PC-9 (cell line): ENCODE measurements at regions not wholly inside any gene's neighbourhood (a gene's known extent, or its start where the extent isn't known, plus 50 kb on each side); places are given as distances from the start of the nearest gene placed in this dataset.
A peak's percentile ranks its signal among the peaks of the same experiment; 100 is the strongest.

Experiments
- BruUV-seq: library from RNA; stranded (reverse); fragments of 400-500 nt; replicated peaks from 2 replicates; lab custom pipeline; 2021; lab: Mats Ljungman, UMichigan
- CTCF ChIA-PET: fragments of 300-600 bp; sonication (Branson Sonifier 250); formaldehyde crosslinking; loops from one replicate; lab custom pipeline; 2022; ENCODE audit warnings: antibody characterized with exemption; lab: Charles Lee
- POLR2A ChIA-PET: fragments of 300-600 bp; sonication (Branson Sonifier 250); formaldehyde crosslinking; loops from one replicate; lab custom pipeline; 2022; ENCODE audit warnings: antibody characterized with exemption; ENCODE audit not compliant: unreplicated experiment; lab: Charles Lee
- DNase-seq, 2 experiments: peaks; one replicate each; pipeline versions ENCODE4 v3.0.0 to v3.0.0-alpha.2; 2015 to 2022; ENCODE audit warnings: mixed read lengths in 1 of 2
- H2AFZ ChIP-seq: fragments of 200-600 bp; sonication (generic); 2 replicates; pipeline ENCODE4 v1.8.1; 2017; ENCODE audit warnings: antibody characterized with exemption
- H3F3A ChIP-seq: fragments of 200-600 bp; sonication (generic); 2 replicates; pipeline ENCODE4 v1.8.1; 2017; ENCODE audit warnings: antibody characterized with exemption, mild to moderate bottlenecking, low read depth; ENCODE audit not compliant: insufficient read depth
- H3K27ac ChIP-seq: fragments of 200-600 bp; sonication (generic); 2 replicates; pipeline ENCODE4 v1.6.1; 2016; ENCODE audit warnings: mixed run types
- H3K27me3 ChIP-seq: fragments of 200-600 bp; sonication (generic); 2 replicates; pipeline ENCODE4 v1.6.1; 2016; ENCODE audit warnings: low read depth, mixed run types; ENCODE audit not compliant: insufficient read depth
- H3K36me3 ChIP-seq: fragments of 200-600 bp; sonication (generic); 2 replicates; pipeline ENCODE4 v1.6.1; 2016; ENCODE audit warnings: low read depth, mixed run types
- H3K4me1 ChIP-seq: fragments of 200-600 bp; sonication (generic); replicated peaks from 2 replicates; pipeline ENCODE4 v1.6.1; 2016; ENCODE audit warnings: mixed run types; ENCODE audit not compliant: insufficient read depth
- H3K4me2 ChIP-seq: fragments of 200-600 bp; sonication (generic); 2 replicates; pipeline ENCODE4 v1.6.1; 2017; ENCODE audit warnings: mixed run types
- H3K4me3 ChIP-seq: fragments of 200-600 bp; sonication (generic); 2 replicates; pipeline ENCODE4 v1.6.1; 2016; ENCODE audit warnings: mixed run types
- H3K79me2 ChIP-seq: fragments of 200-600 bp; sonication (generic); 2 replicates; pipeline ENCODE4 v1.6.1; 2017; ENCODE audit warnings: low read depth, mixed run types
- H3K9me2 ChIP-seq: fragments of 200-600 bp; sonication (generic); 2 replicates; pipeline ENCODE4 v1.8.1; 2017; ENCODE audit warnings: mild to moderate bottlenecking; ENCODE audit not compliant: insufficient read depth
- H3K9me3 ChIP-seq: fragments of 200-600 bp; sonication (generic); 2 replicates; pipeline ENCODE4 v1.8.1; 2016; ENCODE audit warnings: low read depth; ENCODE audit not compliant: insufficient read depth
- H4K20me1 ChIP-seq: fragments of 200-600 bp; sonication (generic); 2 replicates; pipeline ENCODE4 v1.8.1; 2017; ENCODE audit not compliant: insufficient read depth
- EZH2 ChIP-seq: fragments of 200-600 bp; sonication (generic); IDR thresholded peaks from 2 replicates; pipeline ENCODE4 v1.8.0; 2017; ENCODE audit warnings: antibody characterized with exemption, low read depth
- intact Hi-C: fragments of 100-400 bp; cut with micrococcal nuclease; formaldehyde crosslinking; loops from one replicate; pipeline ENCODE4 v1.10.0; 2022; ENCODE audit not compliant: unreplicated experiment
- TF ChIP-seq, protein P1 (sequence below): fragments of 200-600 bp; sonication (generic); conservative IDR thresholded peaks from 2 replicates; pipeline ENCODE4 v1.6.1; 2017; ENCODE audit warnings: mixed run types, antibody characterized with exemption, mild to moderate bottlenecking, moderate library complexity

DNA sequence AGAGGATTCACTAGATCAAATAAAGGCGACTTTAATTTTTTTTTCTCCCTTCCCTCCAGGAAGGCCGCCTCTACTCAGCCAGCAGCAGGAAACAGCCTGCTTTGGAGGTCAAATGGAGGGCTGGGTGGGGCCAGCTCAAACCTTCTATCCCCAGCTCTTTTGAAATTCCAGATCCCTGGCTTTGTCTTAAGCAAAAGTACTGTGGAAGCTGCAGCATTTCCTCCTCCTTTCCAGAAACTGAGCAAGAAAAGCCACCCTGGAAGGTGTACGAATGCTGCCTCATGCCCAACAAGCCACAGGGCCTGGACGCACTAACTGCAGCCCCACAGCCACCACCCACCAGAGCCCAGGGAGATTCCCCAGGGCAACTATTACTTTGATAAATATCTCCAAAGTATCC lies 55.1 kb upstream of the ZCCHC13 start:
- POLR2A ChIA-PET: no interaction called here
- H3K27me3 ChIP-seq: no peaks in the 10 kb centered on the region
- H3K9me2 ChIP-seq: no peaks in the 10 kb centered on the region
- H3K4me1 ChIP-seq: peaks cover 23% of the 10 kb centered on the region
- H2AFZ ChIP-seq: no peak overlapping the region
- no peak overlapping the region for H3K4me2 ChIP-seq
- intact Hi-C loops: no loop called here
- no TSS peak for BruUV-seq
- no peak overlapping the region for H3K4me3 ChIP-seq
- CTCF ChIA-PET: no interaction called here
- TF ChIP-seq EZH2: no peak
- TF ChIP-seq, protein P1, sequence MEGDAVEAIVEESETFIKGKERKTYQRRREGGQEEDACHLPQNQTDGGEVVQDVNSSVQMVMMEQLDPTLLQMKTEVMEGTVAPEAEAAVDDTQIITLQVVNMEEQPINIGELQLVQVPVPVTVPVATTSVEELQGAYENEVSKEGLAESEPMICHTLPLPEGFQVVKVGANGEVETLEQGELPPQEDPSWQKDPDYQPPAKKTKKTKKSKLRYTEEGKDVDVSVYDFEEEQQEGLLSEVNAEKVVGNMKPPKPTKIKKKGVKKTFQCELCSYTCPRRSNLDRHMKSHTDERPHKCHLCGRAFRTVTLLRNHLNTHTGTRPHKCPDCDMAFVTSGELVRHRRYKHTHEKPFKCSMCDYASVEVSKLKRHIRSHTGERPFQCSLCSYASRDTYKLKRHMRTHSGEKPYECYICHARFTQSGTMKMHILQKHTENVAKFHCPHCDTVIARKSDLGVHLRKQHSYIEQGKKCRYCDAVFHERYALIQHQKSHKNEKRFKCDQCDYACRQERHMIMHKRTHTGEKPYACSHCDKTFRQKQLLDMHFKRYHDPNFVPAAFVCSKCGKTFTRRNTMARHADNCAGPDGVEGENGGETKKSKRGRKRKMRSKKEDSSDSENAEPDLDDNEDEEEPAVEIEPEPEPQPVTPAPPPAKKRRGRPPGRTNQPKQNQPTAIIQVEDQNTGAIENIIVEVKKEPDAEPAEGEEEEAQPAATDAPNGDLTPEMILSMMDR: no peak
- no peaks in the 10 kb centered on the region for H4K20me1 ChIP-seq
- peaks cover 9% of the 10 kb centered on the region for H3K79me2 ChIP-seq
- DNase-seq: peak in 1 of 2 experiments; percentile 17
- H3K36me3 ChIP-seq: no peaks in the 10 kb centered on the region; the same call in 1 of the 2 replicates
- peak overlapping the region; percentile 61 for H3K27ac ChIP-seq
- H3K9me3 ChIP-seq: no peaks in the 10 kb centered on the region
- 0 out of 2 replicates have a peak, but pooled peaks cover 7% of the 10 kb centered on the region for H3F3A ChIP-seq

DNA sequence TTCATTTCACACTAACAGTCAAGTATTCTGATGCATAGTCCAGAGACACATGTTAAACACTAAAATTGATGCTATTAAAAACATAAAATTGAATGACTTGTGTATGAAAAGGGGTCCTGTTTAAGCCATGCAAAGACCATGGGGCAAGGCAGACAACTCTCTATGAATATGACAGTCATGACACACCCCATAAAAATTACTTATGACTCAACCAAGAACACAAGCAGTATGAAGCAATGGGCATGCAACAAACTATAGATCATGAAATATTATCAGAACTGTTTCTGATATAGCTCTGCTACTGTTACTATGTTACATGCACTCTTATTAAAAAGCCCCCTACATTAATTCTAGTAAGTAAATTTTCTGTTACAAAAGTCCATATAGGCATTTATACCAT lies 57.5 kb upstream of the ZCCHC13 start:
- Histone ChIP-seq H3K27me3 (no peaks in the 10 kb centered on the region), H3K36me3 (peaks cover 6% of the 10 kb centered on the region; the same call in 1 of the 2 replicates), H3K79me2 (peaks cover 9% of the 10 kb centered on the region), H3F3A (0 out of 2 replicates have a peak, but pooled peaks cover 5% of the 10 kb centered on the region), H3K27ac (peak overlapping the region; percentile 61), H4K20me1 (no peaks in the 10 kb centered on the region), H3K9me2 (no peaks in the 10 kb centered on the region), H3K4me2 (no peak overlapping the region), H2AFZ (no peak overlapping the region), H3K4me1 (peaks cover 18% of the 10 kb centered on the region), H3K4me3 (no peak overlapping the region), H3K9me3 (no peaks in the 10 kb centered on the region)
- intact Hi-C loops: no loop called here
- BruUV-seq: no TSS peak
- TF ChIP-seq, protein P1: no peak
- TF ChIP-seq EZH2: no peak
- ChIA-PET CTCF (no interaction called here), POLR2A (no interaction called here)
- DNase-seq: peak in 1 of 2 experiments; percentile 44

DNA sequence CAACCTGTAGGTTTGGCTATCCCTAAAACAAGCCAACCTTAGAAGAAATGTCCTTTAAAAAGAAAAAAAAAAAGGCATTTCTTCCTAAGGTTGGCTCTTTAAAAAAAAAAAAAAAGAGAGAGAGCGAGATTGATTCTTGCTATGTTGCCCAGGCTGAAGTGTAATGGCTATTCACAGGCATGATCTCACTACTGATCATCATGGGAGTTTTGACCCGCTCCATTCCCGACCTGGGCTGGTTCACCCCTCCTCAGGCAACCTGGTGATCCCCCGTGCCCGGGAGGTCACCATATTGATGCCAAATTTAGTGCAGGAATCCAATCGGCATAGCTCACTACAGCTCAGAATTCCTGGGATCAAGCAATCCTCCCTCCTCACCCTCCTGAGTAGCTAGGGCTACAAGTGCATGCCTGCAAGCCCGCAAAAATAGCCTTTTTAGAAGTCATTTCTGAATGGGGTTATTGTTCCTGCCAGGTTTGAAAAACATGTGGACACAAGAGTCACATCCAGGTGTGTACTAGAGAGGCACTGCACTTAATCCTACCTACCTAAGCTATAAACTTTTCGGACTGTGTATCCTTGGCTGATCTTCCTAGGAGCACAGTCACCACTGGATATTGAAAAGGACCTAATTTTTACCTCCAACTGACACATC lies 61.4 kb upstream of the ZCCHC13 start:
- no peaks in the 10 kb centered on the region for H3F3A ChIP-seq
- H3K79me2 ChIP-seq: no peaks in the 10 kb centered on the region; the same call in 1 of the 2 replicates
- no peaks in the 10 kb centered on the region for H3K9me2 ChIP-seq
- H3K36me3 ChIP-seq: peaks cover 6% of the 10 kb centered on the region; the same call in 1 of the 2 replicates
- BruUV-seq: no TSS peak
- no peaks in the 10 kb centered on the region for H3K9me3 ChIP-seq
- CTCF ChIA-PET: no interaction called here
- no peak overlapping the region for H3K4me2 ChIP-seq
- TF ChIP-seq, protein P1: no peak
- TF ChIP-seq EZH2: no peak
- 0 out of 2 replicates have a peak, but pooled peaks cover 7% of the 10 kb centered on the region for H3K4me1 ChIP-seq
- POLR2A ChIA-PET: no interaction called here
- no peak for DNase-seq
- H3K27ac ChIP-seq: no peak overlapping the region
- H3K27me3 ChIP-seq: no peaks in the 10 kb centered on the region
- intact Hi-C loops: no loop called here
- H2AFZ ChIP-seq: no peak overlapping the region
- H3K4me3 ChIP-seq: no peak overlapping the region
- H4K20me1 ChIP-seq: no peaks in the 10 kb centered on the region
